ENCODE measurements at regions not wholly inside any gene's neighbourhood (a gene's known extent, or its start where the extent isn't known, plus 50 kb on each side); places are given as distances from the start of the nearest gene placed in this dataset.
A peak's percentile ranks its signal among the peaks of the same experiment; 100 is the strongest.

DNA sequence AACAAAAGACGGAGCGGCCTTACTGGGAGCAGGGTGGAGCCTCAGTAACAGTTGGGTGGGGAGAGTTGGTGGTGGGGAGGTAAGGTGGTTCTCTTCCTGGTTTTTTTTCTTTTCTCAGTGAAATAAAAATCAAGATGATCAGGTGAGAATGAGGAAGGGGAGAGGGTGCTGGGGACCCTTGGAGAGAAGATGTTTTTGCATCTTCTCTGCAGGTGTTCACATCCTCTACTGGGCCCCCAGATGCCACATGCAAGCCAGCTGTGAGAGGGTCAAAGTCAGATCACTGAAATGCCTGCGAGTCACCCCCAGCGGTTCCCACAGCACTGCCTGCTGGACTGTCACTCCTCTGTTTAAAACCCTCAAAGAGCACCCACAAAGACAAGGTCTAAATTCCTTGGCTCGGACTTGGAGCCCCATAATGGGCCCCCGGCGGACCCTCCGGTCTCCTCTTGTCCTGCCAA lies 69.8 kb upstream of the FHL2 start:
- H3F3A ChIP-seq (ENCODE audit: insufficient read depth): peaks cover 3% of the 10 kb centered on the region; the same call in 1 of the 2 replicates
- no peak overlapping the region for H3K4me3 ChIP-seq
- no peak overlapping the region for H3K4me2 ChIP-seq (ENCODE audit: unreplicated experiment)
- H3K27ac ChIP-seq: no peak overlapping the region
- 0 out of 2 replicates have a peak overlapping the region, but pooled peaks have one; percentile 23 for H2AFZ ChIP-seq
- H3K36me3 ChIP-seq (ENCODE audit: low read depth): no peaks in the 10 kb centered on the region
- no peak overlapping the region for H3K9ac ChIP-seq
- no peaks in the 10 kb centered on the region for H3K9me2 ChIP-seq (ENCODE audit: insufficient read depth)
- no peaks in the 10 kb centered on the region for H4K20me1 ChIP-seq (ENCODE audit: insufficient read depth)
- DNase-seq: peak; percentile 30
- H3K9me3 ChIP-seq (ENCODE audit: low read depth): no peaks in the 10 kb centered on the region
- TF ChIP-seq EZH2 (IDR thresholded peaks at IDR 0.05; ENCODE audit: insufficient read depth, poor library complexity, severe bottlenecking) (no peak), EZH2phosphoT487 (IDR thresholded peaks at IDR 0.05; ENCODE audit: insufficient read depth, low read depth) (no peak)
- no peaks in the 10 kb centered on the region for H3K79me2 ChIP-seq (ENCODE audit: insufficient read depth)
- 81 to 86% methylated on average over 8 of the region's 8 CpGs for WGBS, 2 experiments (ENCODE audit: low coverage in 1 of 2, low lambda C conversion rate in 2 of 2, missing lambda C conversion rate in 2 of 2)
- H3K27me3 ChIP-seq (replicated peaks; ENCODE audit: insufficient read depth): no peaks in the 10 kb centered on the region
- peaks cover 13% of the 10 kb centered on the region for H3K4me1 ChIP-seq (ENCODE audit: insufficient read depth)
- in situ Hi-C loops (cut with MboI): no loop called here

DNA sequence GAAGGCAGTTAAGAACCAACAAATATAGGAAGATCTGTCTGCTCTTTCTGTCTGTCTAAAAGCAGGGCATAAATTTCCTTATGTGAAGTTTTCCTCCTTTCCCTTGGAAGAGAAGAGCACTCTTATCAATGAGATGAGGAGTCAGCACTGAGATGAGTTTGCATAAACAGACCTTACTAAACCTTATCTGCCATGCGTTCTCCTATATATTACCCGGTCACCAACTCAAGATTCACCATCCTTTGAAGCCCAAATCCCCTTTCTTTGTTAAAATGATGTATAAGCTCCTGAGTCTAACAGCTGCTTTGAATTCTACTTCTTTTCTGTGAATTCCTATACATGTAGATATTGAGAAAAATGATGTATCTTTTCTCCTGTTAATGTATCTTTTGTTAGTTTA lies 65.5 kb upstream of the FHL2 start:
- no peak for DNase-seq
- Histone ChIP-seq H3K9me3 (ENCODE audit: low read depth) (no peaks in the 10 kb centered on the region), H3K4me1 (ENCODE audit: insufficient read depth) (peaks cover 13% of the 10 kb centered on the region), H3K9ac (no peak overlapping the region), H3F3A (ENCODE audit: insufficient read depth) (peaks cover 3% of the 10 kb centered on the region; the same call in 1 of the 2 replicates), H3K9me2 (ENCODE audit: insufficient read depth) (no peaks in the 10 kb centered on the region), H2AFZ (no peak overlapping the region), H3K36me3 (ENCODE audit: low read depth) (no peaks in the 10 kb centered on the region), H3K79me2 (ENCODE audit: insufficient read depth) (no peaks in the 10 kb centered on the region), H3K4me3 (no peak overlapping the region), H3K27me3 (replicated peaks; ENCODE audit: insufficient read depth) (no peaks in the 10 kb centered on the region), H4K20me1 (ENCODE audit: insufficient read depth) (no peaks in the 10 kb centered on the region), H3K4me2 (ENCODE audit: unreplicated experiment) (no peak overlapping the region), H3K27ac (no peak overlapping the region)
- in situ Hi-C loops (cut with MboI): no loop called here
- TF ChIP-seq EZH2phosphoT487 (IDR thresholded peaks at IDR 0.05; ENCODE audit: insufficient read depth, low read depth) (no peak), EZH2 (IDR thresholded peaks at IDR 0.05; ENCODE audit: insufficient read depth, poor library complexity, severe bottlenecking) (no peak)
- 98% methylated on average over 2 of the region's 2 CpGs for WGBS, 2 experiments (ENCODE audit: low coverage in 1 of 2, low lambda C conversion rate in 2 of 2, missing lambda C conversion rate in 2 of 2)

DNA sequence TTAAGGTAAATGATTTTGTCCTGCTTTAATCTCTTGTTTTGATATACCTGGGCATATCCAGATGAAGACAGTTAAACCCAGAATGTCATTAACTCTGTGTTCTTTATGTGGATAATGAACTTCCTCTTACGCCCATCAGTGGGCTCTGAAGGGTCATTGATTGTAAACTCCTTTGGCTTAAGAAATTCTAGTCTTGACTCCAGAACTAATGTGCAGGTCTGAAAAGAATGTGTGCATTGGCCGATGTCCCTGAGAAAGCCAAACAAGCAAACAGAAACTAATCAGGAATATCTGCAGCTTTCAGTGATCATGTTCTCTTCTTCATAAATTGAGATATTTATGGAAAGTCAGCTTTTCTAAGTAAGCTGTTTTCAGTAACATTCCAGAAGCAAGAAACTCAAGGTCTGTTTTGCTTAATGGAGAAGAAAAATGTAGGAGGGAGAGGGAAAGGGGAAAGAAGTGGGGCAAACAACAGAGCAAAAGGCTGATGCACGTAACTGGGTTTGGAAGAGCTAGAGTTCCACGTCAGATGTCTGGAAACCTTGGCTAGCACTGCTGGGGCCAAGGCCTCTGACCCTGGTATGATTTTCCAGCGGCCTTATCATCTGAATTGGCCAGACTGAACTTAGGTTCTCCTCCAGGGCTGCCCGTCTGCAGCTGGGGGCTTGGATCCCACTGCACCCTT lies 61.3 kb upstream of the FHL2 start:
- Histone ChIP-seq H3K9me2 (ENCODE audit: insufficient read depth) (no peaks in the 10 kb centered on the region), H3K36me3 (ENCODE audit: low read depth) (no peaks in the 10 kb centered on the region), H3K9ac (no peak overlapping the region), H3F3A (ENCODE audit: insufficient read depth) (peaks cover 8% of the 10 kb centered on the region; the same call in 1 of the 2 replicates), H2AFZ (no peak overlapping the region), H3K27me3 (replicated peaks; ENCODE audit: insufficient read depth) (no peaks in the 10 kb centered on the region), H3K4me2 (ENCODE audit: unreplicated experiment) (no peak overlapping the region), H3K4me3 (no peak overlapping the region), H4K20me1 (ENCODE audit: insufficient read depth) (no peaks in the 10 kb centered on the region), H3K9me3 (ENCODE audit: low read depth) (no peaks in the 10 kb centered on the region), H3K79me2 (ENCODE audit: insufficient read depth) (no peaks in the 10 kb centered on the region), H3K4me1 (ENCODE audit: insufficient read depth) (peaks cover 9% of the 10 kb centered on the region), H3K27ac (no peak overlapping the region)
- in situ Hi-C loops (cut with MboI): no loop called here
- WGBS, 2 experiments (ENCODE audit: low coverage in 1 of 2, low lambda C conversion rate in 2 of 2, missing lambda C conversion rate in 2 of 2): 86 to 89% methylated on average over 6 of the region's 6 CpGs
- DNase-seq: no peak
- no peak for TF ChIP-seq EZH2phosphoT487 (IDR thresholded peaks at IDR 0.05; ENCODE audit: insufficient read depth, low read depth)
- TF ChIP-seq EZH2 (IDR thresholded peaks at IDR 0.05; ENCODE audit: insufficient read depth, poor library complexity, severe bottlenecking): no peak

DNA sequence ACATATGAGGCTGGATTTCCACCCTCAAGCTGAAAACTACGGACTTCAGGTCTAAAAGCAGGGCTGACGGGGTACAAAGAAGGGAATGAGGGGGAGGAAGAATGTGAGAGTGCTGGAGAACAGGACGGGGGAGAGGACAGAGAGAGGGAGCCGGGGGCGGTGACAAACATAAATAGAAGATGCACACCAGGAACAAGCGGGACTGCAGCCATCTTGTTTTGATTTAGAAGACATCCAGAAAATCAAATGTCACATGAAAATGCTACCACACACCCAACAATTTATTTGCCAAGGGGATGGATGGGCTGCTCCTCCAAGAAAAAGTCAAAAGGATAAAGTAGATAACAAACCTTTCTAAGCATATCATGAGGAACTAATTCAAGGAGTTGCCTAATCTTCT lies 59.2 kb upstream of the FHL2 start:
- Histone ChIP-seq H3K4me2 (ENCODE audit: unreplicated experiment) (no peak overlapping the region), H2AFZ (no peak overlapping the region), H3K4me1 (ENCODE audit: insufficient read depth) (peaks cover 20% of the 10 kb centered on the region), H3K27me3 (replicated peaks; ENCODE audit: insufficient read depth) (no peaks in the 10 kb centered on the region), H3K4me3 (no peak overlapping the region), H3K9ac (no peak overlapping the region), H4K20me1 (ENCODE audit: insufficient read depth) (no peaks in the 10 kb centered on the region), H3K9me2 (ENCODE audit: insufficient read depth) (no peaks in the 10 kb centered on the region), H3F3A (ENCODE audit: insufficient read depth) (peaks cover 25% of the 10 kb centered on the region), H3K36me3 (ENCODE audit: low read depth) (no peaks in the 10 kb centered on the region), H3K9me3 (ENCODE audit: low read depth) (no peaks in the 10 kb centered on the region), H3K27ac (no peak overlapping the region), H3K79me2 (ENCODE audit: insufficient read depth) (no peaks in the 10 kb centered on the region)
- WGBS, 2 experiments (ENCODE audit: low coverage in 1 of 2, low lambda C conversion rate in 2 of 2, missing lambda C conversion rate in 2 of 2): 61 to 74% methylated on average over 6 of the region's 6 CpGs
- in situ Hi-C loops (cut with MboI): no loop called here
- TF ChIP-seq EZH2phosphoT487 (IDR thresholded peaks at IDR 0.05; ENCODE audit: insufficient read depth, low read depth) (no peak), EZH2 (IDR thresholded peaks at IDR 0.05; ENCODE audit: insufficient read depth, poor library complexity, severe bottlenecking) (no peak)
- no peak for DNase-seq
